SU-DHL-6 (cell line): ENCODE measurements at regions not wholly inside any gene's neighbourhood (a gene's known extent, or its start where the extent isn't known, plus 50 kb on each side); places are given as distances from the start of the nearest gene placed in this dataset.

Experiments
- CTCF ChIP-seq: fragments of 200-600 bp; sonication (generic); IDR thresholded peaks from one replicate; pipeline ENCODE4 v1.5.1; 2017; ENCODE audit warnings: antibody characterized with exemption, mild to moderate bottlenecking, low read length, moderate library complexity; ENCODE audit not compliant: insufficient read depth, poor library complexity, severe bottlenecking
- EZH2phosphoT487 ChIP-seq: fragments of 200-600 bp; sonication (generic), shearing (Covaris generic); conservative IDR thresholded peaks from 2 replicates; pipeline ENCODE4 v1.6.1; 2018; ENCODE audit warnings: mild to moderate bottlenecking, antibody characterized with exemption, low read length, moderate library complexity, mixed read lengths

- TF ChIP-seq CTCF (no peak), EZH2phosphoT487 (no peak)
These were observed 396.5 kb downstream of the MLLT3 start for GRCh38 chr9:20225826-20226225.
